GM12878 (cell line): ENCODE measurements at regions not wholly inside any gene's neighbourhood (a gene's known extent, or its start where the extent isn't known, plus 50 kb on each side); places are given as distances from the start of the nearest gene placed in this dataset.
A peak's percentile ranks its signal among the peaks of the same experiment; 100 is the strongest.
"Not testable (repeated sequence)": the region's sequence is repeated elsewhere in the genome, so short reads cannot be mapped to it uniquely, and the experiment has no call there.

Experiments used
- ATAC-seq: fragments of 200-7000 bp; cut with Tn5 transposase; 3 replicates; pipeline ENCODE4 v1.9.1; 2020; ENCODE audit warnings: mild to moderate bottlenecking, moderate library complexity
- BruUV-seq: library from RNA; stranded (reverse); fragments of 400-500 nt; replicated peaks from 2 replicates; lab custom pipeline; 2021; lab: Mats Ljungman, UMichigan
- CTCF ChIA-PET: fragments of 300-600 bp; sonication (Branson Sonifier 250); formaldehyde crosslinking; extraction: SDS; loops from one replicate; lab custom pipeline; 2021; ENCODE audit warnings: inconsistent platforms; lab: Yijun Ruan, JAX
- POLR2A ChIA-PET: fragments of 350-600 bp; formaldehyde crosslinking; extraction: SDS; loops from one replicate; lab custom pipeline; 2021; ENCODE audit warnings: inconsistent platforms; lab: Charles Lee
- RAD21 ChIA-PET: fragments of 300-600 bp; sonication (Branson Sonifier 250); formaldehyde crosslinking; loops from one replicate; lab custom pipeline; 2023; ENCODE audit warnings: antibody characterized with exemption; ENCODE audit not compliant: unreplicated experiment; lab: Charles Lee
- SMC1A ChIA-PET: fragments of 300-600 bp; sonication (Branson Sonifier 250); formaldehyde crosslinking; loops from one replicate; lab custom pipeline; 2023; ENCODE audit not compliant: unreplicated experiment, uncharacterized antibody; lab: Charles Lee
- DNase-seq: peaks from one replicate; pipeline ENCODE4 v3.0.0-alpha.2; 2011; ENCODE audit warnings: low read depth, low spot score
- FAIRE-seq: peaks from 3 replicates; lab custom pipeline; 2011; peaks lifted over from hg19 to GRCh38; lab: Jason Lieb, UNC
- H2AFZ ChIP-seq: 2 replicates; pipeline ENCODE4 v1.6.0; 2011; ENCODE audit warnings: low read depth, low read length, control low read depth; ENCODE audit not compliant: control insufficient read depth
- H3K27ac ChIP-seq: 2 replicates; pipeline ENCODE4 v1.5.1; 2011; ENCODE audit warnings: control low read depth; ENCODE audit not compliant: control insufficient read depth, insufficient read depth
- H3K27me3 ChIP-seq, 2 experiments: replicated peaks in 1 of 2; 2 replicates each; pipeline versions ENCODE4 v1.6.0 to v1.6.1; 2011; ENCODE audit warnings: low read length in 1 of 2; ENCODE audit not compliant: control insufficient read depth in 2 of 2, insufficient read depth in 2 of 2
- H3K36me3 ChIP-seq, 2 experiments: 2 replicates each; pipeline ENCODE4 v1.5.1; 2011; ENCODE audit warnings: low read length in 1 of 2; ENCODE audit not compliant: control insufficient read depth in 2 of 2, insufficient read depth in 2 of 2
- H3K4me1 ChIP-seq: 2 replicates; pipeline ENCODE4 v1.6.1; 2011; ENCODE audit warnings: mild to moderate bottlenecking, low read length, moderate library complexity, mixed read lengths; ENCODE audit not compliant: control insufficient read depth, insufficient read depth
- H3K4me2 ChIP-seq: 2 replicates; pipeline ENCODE4 v1.6.0; 2011; ENCODE audit warnings: control low read depth; ENCODE audit not compliant: control insufficient read depth, insufficient read depth
- H3K4me3 ChIP-seq: fragments of 200-600 bp; sonication (generic); 2 replicates; pipeline ENCODE4 v1.5.1; 2016
- H3K79me2 ChIP-seq: 2 replicates; pipeline ENCODE4 v1.6.0; 2011; ENCODE audit warnings: low read length; ENCODE audit not compliant: control insufficient read depth, insufficient read depth
- H3K9ac ChIP-seq: 2 replicates; pipeline ENCODE4 v1.8.0; 2011; ENCODE audit warnings: low read length, control low read depth, mixed read lengths; ENCODE audit not compliant: control insufficient read depth, insufficient read depth
- H3K9me3 ChIP-seq: replicated peaks from 3 replicates; pipeline ENCODE4 v1.5.1; 2011; ENCODE audit warnings: mild to moderate bottlenecking, low read length; ENCODE audit not compliant: control insufficient read depth, insufficient read depth
- H4K20me1 ChIP-seq: 2 replicates; pipeline ENCODE4 v1.6.0; 2011; ENCODE audit not compliant: control insufficient read depth, insufficient read depth
- HDGF ChIP-seq: fragments of 450-650 bp; IDR thresholded peaks from 2 replicates; pipeline ENCODE4 v1.6.1; 2016; ENCODE audit warnings: antibody characterized with exemption
- ZNF207 ChIP-seq: fragments of 450-650 bp; IDR thresholded peaks from 2 replicates; pipeline ENCODE4 v1.6.1; 2014; ENCODE audit warnings: antibody characterized with exemption, mild to moderate bottlenecking, borderline replicate concordance
- WGBS: methylation state at CpG from one replicate; pipeline ENCODE4 v1.1.6; 2016; ENCODE audit warnings: low lambda C conversion rate; ENCODE audit not compliant: insufficient replicate concordance, insufficient coverage; ENCODE audit errors: missing lambda C conversion rate; 5-methylcytosine and 5-hydroxymethylcytosine counted together
- in situ Hi-C: fragments of 300-500 bp; cut with MboI; formaldehyde crosslinking; loops from 9 replicates; pipeline ENCODE4 v1.14.3; 2018; ENCODE audit warnings: mixed read lengths
- intact Hi-C: fragments of 100-400 bp; cut with micrococcal nuclease; formaldehyde crosslinking; loops from one replicate; pipeline ENCODE4 v1.14.2; 2022; ENCODE audit not compliant: unreplicated experiment
- TF ChIP-seq, protein P1 (sequence below): fragments of 450-650 bp; IDR thresholded peaks from 2 replicates; pipeline ENCODE4 v1.6.1; 2018; ENCODE audit warnings: borderline replicate concordance, mild to moderate bottlenecking; ENCODE audit not compliant: partially characterized antibody
- TF ChIP-seq, protein P2 (sequence below): fragments of 450-650 bp; IDR thresholded peaks from 2 replicates; pipeline ENCODE4 v1.6.1; 2014; ENCODE audit warnings: mild to moderate bottlenecking
- TF ChIP-seq, protein P3 (sequence below): fragments of 450-650 bp; formaldehyde crosslinking; IDR thresholded peaks from 2 replicates; pipeline ENCODE4 v1.4.0; 2022; ENCODE audit warnings: mild to moderate bottlenecking, moderate library complexity

DNA sequence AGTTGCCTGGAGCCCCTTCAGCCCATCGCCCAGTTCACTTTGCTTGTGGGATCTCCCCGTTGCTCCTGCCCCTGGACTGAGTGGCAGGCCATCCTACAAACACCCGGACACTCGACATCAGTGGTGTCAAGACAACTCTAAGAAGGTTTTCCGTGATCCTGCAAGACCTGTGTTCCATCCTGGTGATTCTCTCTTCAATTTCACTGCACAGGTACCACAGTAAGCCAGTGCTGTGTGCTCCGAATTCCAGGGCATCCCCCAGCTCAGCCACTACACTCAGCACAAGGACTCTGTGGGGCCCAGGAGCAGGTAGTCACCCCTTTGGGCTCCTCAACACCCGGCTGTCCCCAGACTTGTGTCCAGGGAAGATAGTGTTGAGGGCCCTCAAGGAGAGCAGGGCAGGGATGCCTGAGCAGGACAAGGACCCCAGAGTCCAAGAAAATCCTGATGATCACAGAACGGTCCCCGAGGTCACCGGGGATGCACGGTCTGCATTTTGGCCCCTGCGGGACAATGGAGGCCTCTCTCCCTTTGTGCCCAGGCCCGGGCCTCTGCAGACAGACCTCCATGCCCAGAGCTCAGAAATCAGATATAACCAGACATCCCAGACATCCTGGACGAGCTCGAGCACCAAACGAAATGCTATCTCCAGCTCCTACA, 146.9 kb upstream of the C1QTNF3 start:
- H3K27me3 ChIP-seq, H2AFZ ChIP-seq, H3K79me2 ChIP-seq, ATAC-seq, SMC1A ChIA-PET, H4K20me1 ChIP-seq, FAIRE-seq, H3K4me3 ChIP-seq, POLR2A ChIA-PET, BruUV-seq, H3K4me2 ChIP-seq, DNase-seq, H3K9me3 ChIP-seq, CTCF ChIA-PET, RAD21 ChIA-PET, H3K4me1 ChIP-seq, H3K27ac ChIP-seq, H3K9ac ChIP-seq, H3K36me3 ChIP-seq: not testable (repeated sequence)
- intact Hi-C loops, result loop anchor here (10.0 kb wide), 1 partner anchor 185 kb away; the partner anchor contains the start of gene AMACR
- TF ChIP-seq, protein P1, sequence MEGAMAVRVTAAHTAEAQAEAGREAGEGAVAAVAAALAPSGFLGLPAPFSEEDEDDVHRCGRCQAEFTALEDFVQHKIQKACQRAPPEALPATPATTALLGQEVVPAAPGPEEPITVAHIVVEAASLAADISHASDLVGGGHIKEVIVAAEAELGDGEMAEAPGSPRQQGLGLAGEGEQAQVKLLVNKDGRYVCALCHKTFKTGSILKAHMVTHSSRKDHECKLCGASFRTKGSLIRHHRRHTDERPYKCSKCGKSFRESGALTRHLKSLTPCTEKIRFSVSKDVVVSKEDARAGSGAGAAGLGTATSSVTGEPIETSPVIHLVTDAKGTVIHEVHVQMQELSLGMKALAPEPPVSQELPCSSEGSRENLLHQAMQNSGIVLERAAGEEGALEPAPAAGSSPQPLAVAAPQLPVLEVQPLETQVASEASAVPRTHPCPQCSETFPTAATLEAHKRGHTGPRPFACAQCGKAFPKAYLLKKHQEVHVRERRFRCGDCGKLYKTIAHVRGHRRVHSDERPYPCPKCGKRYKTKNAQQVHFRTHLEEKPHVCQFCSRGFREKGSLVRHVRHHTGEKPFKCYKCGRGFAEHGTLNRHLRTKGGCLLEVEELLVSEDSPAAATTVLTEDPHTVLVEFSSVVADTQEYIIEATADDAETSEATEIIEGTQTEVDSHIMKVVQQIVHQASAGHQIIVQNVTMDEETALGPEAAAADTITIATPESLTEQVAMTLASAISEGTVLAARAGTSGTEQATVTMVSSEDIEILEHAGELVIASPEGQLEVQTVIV, result peak; percentile 11
- TF ChIP-seq ZNF207, result 0 out of 2 replicates have a peak, but pooled peaks have one; percentile 46
- TF ChIP-seq, protein P2, sequence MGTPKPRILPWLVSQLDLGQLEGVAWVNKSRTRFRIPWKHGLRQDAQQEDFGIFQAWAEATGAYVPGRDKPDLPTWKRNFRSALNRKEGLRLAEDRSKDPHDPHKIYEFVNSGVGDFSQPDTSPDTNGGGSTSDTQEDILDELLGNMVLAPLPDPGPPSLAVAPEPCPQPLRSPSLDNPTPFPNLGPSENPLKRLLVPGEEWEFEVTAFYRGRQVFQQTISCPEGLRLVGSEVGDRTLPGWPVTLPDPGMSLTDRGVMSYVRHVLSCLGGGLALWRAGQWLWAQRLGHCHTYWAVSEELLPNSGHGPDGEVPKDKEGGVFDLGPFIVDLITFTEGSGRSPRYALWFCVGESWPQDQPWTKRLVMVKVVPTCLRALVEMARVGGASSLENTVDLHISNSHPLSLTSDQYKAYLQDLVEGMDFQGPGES, result 0 out of 2 replicates have a peak, but pooled peaks have one; percentile 32
- TF ChIP-seq, protein P3, sequence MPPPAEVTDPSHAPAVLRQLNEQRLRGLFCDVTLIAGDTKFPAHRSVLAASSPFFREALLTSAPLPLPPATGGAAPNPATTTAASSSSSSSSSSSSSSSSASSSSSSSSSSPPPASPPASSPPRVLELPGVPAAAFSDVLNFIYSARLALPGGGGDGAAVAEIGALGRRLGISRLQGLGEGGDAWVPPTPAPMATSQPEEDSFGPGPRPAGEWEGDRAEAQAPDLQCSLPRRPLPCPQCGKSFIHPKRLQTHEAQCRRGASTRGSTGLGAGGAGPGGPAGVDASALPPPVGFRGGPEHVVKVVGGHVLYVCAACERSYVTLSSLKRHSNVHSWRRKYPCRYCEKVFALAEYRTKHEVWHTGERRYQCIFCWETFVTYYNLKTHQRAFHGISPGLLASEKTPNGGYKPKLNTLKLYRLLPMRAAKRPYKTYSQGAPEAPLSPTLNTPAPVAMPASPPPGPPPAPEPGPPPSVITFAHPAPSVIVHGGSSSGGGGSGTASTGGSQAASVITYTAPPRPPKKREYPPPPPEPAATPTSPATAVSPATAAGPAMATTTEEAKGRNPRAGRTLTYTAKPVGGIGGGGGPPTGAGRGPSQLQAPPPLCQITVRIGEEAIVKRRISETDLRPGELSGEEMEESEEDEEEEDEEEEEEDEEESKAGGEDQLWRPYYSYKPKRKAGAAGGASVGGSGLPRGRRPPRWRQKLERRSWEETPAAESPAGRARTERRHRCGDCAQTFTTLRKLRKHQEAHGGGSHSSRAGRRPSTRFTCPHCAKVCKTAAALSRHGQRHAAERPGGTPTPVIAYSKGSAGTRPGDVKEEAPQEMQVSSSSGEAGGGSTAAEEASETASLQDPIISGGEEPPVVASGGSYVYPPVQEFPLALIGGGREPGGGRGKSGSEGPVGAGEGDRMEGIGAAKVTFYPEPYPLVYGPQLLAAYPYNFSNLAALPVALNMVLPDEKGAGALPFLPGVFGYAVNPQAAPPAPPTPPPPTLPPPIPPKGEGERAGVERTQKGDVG, result 0 out of 2 replicates have a peak, but pooled peaks have one; percentile 36
- 0 out of 2 replicates have a peak, but pooled peaks have one; percentile 27 for TF ChIP-seq HDGF
- in situ Hi-C loops, result loop anchor here (25.0 kb wide), 1 partner anchor 672 kb away; no protein-coding TSS in a partner anchor
- 94% methylated on average over 16 of the region's 16 CpGs for WGBS
